ENCODE measurements at regions not wholly inside any gene's neighbourhood (a gene's known extent, or its start where the extent isn't known, plus 50 kb on each side); places are given as distances from the start of the nearest gene placed in this dataset.

GRCh38 chr18:73824671-73825070 is 323.0 kb downstream of the FBXO15 start:
- no peak overlapping the region for H3K27ac Mint-ChIP-seq (ENCODE audit: unreplicated experiment)
- H3K4me3 Mint-ChIP-seq (ENCODE audit: low read depth, unreplicated experiment), result no peak overlapping the region
- H3K9me3 Mint-ChIP-seq (ENCODE audit: low read depth, unreplicated experiment), result peaks cover 3% of the 10 kb centered on the region
- H3K36me3 Mint-ChIP-seq (ENCODE audit: insufficient read depth, unreplicated experiment), result no peaks in the 10 kb centered on the region
- no peaks in the 10 kb centered on the region for H3K4me1 Mint-ChIP-seq (ENCODE audit: low read depth, unreplicated experiment)
- no peak for DNase-seq
- TF ChIP-seq CTCF (IDR thresholded peaks at IDR 0.05; ENCODE audit: unreplicated experiment), result no peak
- no TSS peak for BruUV-seq (replicated peaks)
- CTCF ChIA-PET, result no interaction called here
- H3K27me3 Mint-ChIP-seq (ENCODE audit: unreplicated experiment), result peaks cover 13% of the 10 kb centered on the region
- intact Hi-C loops (cut with micrococcal nuclease; ENCODE audit: unreplicated experiment), result no loop called here

DNA sequence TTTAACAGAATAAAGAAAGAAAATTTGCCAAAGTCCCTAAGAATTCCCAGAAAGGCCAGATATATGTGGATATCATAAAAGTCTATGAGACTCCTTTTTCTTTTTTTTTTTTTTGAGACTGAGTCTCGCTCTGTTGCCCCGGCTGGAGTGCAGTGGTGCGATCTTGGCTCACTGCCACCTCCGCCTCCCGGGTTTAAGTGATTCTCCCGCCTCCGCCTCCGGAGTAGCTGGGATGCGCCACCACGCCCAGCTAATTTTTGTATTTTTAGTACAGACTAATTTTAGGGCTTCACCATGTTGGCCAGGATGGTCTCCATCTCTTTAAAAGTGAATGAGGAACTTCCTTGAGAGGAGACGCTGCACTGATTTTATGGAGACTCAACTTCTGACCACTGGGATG is 335.2 kb downstream of the FBXO15 start:
- H3K36me3 Mint-ChIP-seq (ENCODE audit: insufficient read depth, unreplicated experiment), result no peaks in the 10 kb centered on the region
- BruUV-seq (replicated peaks), result no TSS peak

GRCh38 chr18:73807551-73808192 is 340.0 kb downstream of the FBXO15 start:
- Mint-ChIP-seq H3K9me3 (ENCODE audit: low read depth, unreplicated experiment) (peaks cover 1% of the 10 kb centered on the region), H3K4me1 (ENCODE audit: low read depth, unreplicated experiment) (no peaks in the 10 kb centered on the region), H3K4me3 (ENCODE audit: low read depth, unreplicated experiment) (no peak overlapping the region), H3K27me3 (ENCODE audit: unreplicated experiment) (no peaks in the 10 kb centered on the region), H3K36me3 (ENCODE audit: insufficient read depth, unreplicated experiment) (no peaks in the 10 kb centered on the region), H3K27ac (ENCODE audit: unreplicated experiment) (no peak overlapping the region)
- DNase-seq, result no peak
- intact Hi-C loops (cut with micrococcal nuclease; ENCODE audit: unreplicated experiment), result no loop called here
- CTCF ChIA-PET, result no interaction called here
- no peak for TF ChIP-seq CTCF (IDR thresholded peaks at IDR 0.05; ENCODE audit: unreplicated experiment)
- no TSS peak for BruUV-seq (replicated peaks)

More for the DNA sequence above, 335.2 kb downstream of the FBXO15 start:
- Mint-ChIP-seq H3K9me3 (ENCODE audit: low read depth, unreplicated experiment) (no peaks in the 10 kb centered on the region), H3K4me3 (ENCODE audit: low read depth, unreplicated experiment) (no peak overlapping the region), H3K27ac (ENCODE audit: unreplicated experiment) (no peak overlapping the region), H3K4me1 (ENCODE audit: low read depth, unreplicated experiment) (no peaks in the 10 kb centered on the region), H3K27me3 (ENCODE audit: unreplicated experiment) (no peaks in the 10 kb centered on the region)
- CTCF ChIA-PET, result no interaction called here
- no peak for DNase-seq
- no peak for TF ChIP-seq CTCF (IDR thresholded peaks at IDR 0.05; ENCODE audit: unreplicated experiment)
- intact Hi-C loops (cut with micrococcal nuclease; ENCODE audit: unreplicated experiment), result no loop called here

- H3K9me3 Mint-ChIP-seq (ENCODE audit: low read depth, unreplicated experiment), result peaks cover 2% of the 10 kb centered on the region
- DNase-seq, result no peak
- H3K4me1 Mint-ChIP-seq (ENCODE audit: low read depth, unreplicated experiment), result no peaks in the 10 kb centered on the region
- H3K36me3 Mint-ChIP-seq (ENCODE audit: insufficient read depth, unreplicated experiment), result no peaks in the 10 kb centered on the region
- no peaks in the 10 kb centered on the region for H3K27me3 Mint-ChIP-seq (ENCODE audit: unreplicated experiment)
- no peak overlapping the region for H3K4me3 Mint-ChIP-seq (ENCODE audit: low read depth, unreplicated experiment)
- TF ChIP-seq CTCF (IDR thresholded peaks at IDR 0.05; ENCODE audit: unreplicated experiment), result no peak
- no TSS peak for BruUV-seq (replicated peaks)
- intact Hi-C loops (cut with micrococcal nuclease; ENCODE audit: unreplicated experiment), result no loop called here
- no peak overlapping the region for H3K27ac Mint-ChIP-seq (ENCODE audit: unreplicated experiment)
- CTCF ChIA-PET, result no interaction called here
Observed at GRCh38 chr18:73805991-73806390, 341.6 kb downstream of the FBXO15 start.

Data from Calu3 (cell line).